ENCODE measurements at regions not wholly inside any gene's neighbourhood (a gene's known extent, or its start where the extent isn't known, plus 50 kb on each side); places are given as distances from the start of the nearest gene placed in this dataset.

- no peak for TF ChIP-seq CTCF (IDR thresholded peaks at IDR 0.05)
- no peak for TF ChIP-seq POLR2A (IDR thresholded peaks at IDR 0.05)
Observed at GRCh38 chr5:96264047-96264446, 169.0 kb downstream of the PCSK1 start.
